GM18520 (cell line): ENCODE measurements at regions not wholly inside any gene's neighbourhood (a gene's known extent, or its start where the extent isn't known, plus 50 kb on each side); places are given as distances from the start of the nearest gene placed in this dataset.

Experiments used
- ATAC-seq: cut with Tn5 transposase; IDR thresholded peaks from one replicate; pipeline ENCODE4 v1.9.1; 2021; ENCODE audit not compliant: unreplicated experiment

GRCh38 chr18:8499810-8500675 lies 109.2 kb upstream of the RAB12 start:
- no peak for ATAC-seq

GRCh38 chr18:8501044-8501443 lies 108.2 kb upstream of the RAB12 start:
- no peak for ATAC-seq

- ATAC-seq, result no peak
Observed at GRCh38 chr18:8503248-8503647, 106.0 kb upstream of the RAB12 start.

GRCh38 chr18:8504424-8504823 lies 104.8 kb upstream of the RAB12 start:
- no peak for ATAC-seq

- no peak for ATAC-seq
Observed at GRCh38 chr18:8504880-8505435, 104.3 kb upstream of the RAB12 start.

GRCh38 chr18:8506251-8507049 lies 102.8 kb upstream of the RAB12 start:
- no peak for ATAC-seq

- no peak for ATAC-seq
Observed at GRCh38 chr18:8507361-8507760, 101.9 kb upstream of the RAB12 start.

- ATAC-seq, result no peak
Observed at GRCh38 chr18:8507915-8508705, 101.1 kb upstream of the RAB12 start.

- ATAC-seq, result no peak
Observed at GRCh38 chr18:8513249-8513648, 96.0 kb upstream of the RAB12 start.

- no peak for ATAC-seq
Observed at GRCh38 chr18:8514409-8514808, 94.8 kb upstream of the RAB12 start.

- ATAC-seq, result no peak
Observed at GRCh38 chr18:8515142-8515865, 93.9 kb upstream of the RAB12 start.

GRCh38 chr18:8516371-8517250 lies 92.6 kb upstream of the RAB12 start:
- no peak for ATAC-seq

GRCh38 chr18:8517276-8517675 lies 92.0 kb upstream of the RAB12 start:
- no peak for ATAC-seq

GRCh38 chr18:8519102-8519501 lies 90.1 kb upstream of the RAB12 start:
- no peak for ATAC-seq

- ATAC-seq, result no peak
Observed at GRCh38 chr18:8520266-8520665, 89.0 kb upstream of the RAB12 start.

- ATAC-seq, result no peak
Observed at GRCh38 chr18:8522756-8523155, 86.5 kb upstream of the RAB12 start.

- no peak for ATAC-seq
Observed at GRCh38 chr18:8525692-8526091, 83.5 kb upstream of the RAB12 start.

GRCh38 chr18:8526332-8526731 lies 82.9 kb upstream of the RAB12 start:
- ATAC-seq, result no peak

- ATAC-seq, result no peak
Observed at GRCh38 chr18:8529609-8530008, 79.6 kb upstream of the RAB12 start.
